K562 (cell line): ENCODE measurements at regions not wholly inside any gene's neighbourhood (a gene's known extent, or its start where the extent isn't known, plus 50 kb on each side); places are given as distances from the start of the nearest gene placed in this dataset.

Source experiments
- ARID1B ChIP-seq: fragments of 450-650 bp; IDR thresholded peaks from 2 replicates; pipeline ENCODE4 v1.6.1; 2016; ENCODE audit warnings: antibody characterized with exemption, mild to moderate bottlenecking, inconsistent platforms
- CBFA2T2 ChIP-seq: fragments of 450-650 bp; conservative IDR thresholded peaks from 2 replicates; pipeline ENCODE4 v1.6.1; 2017; ENCODE audit warnings: mild to moderate bottlenecking
- DIDO1 ChIP-seq: fragments of 450-650 bp; IDR thresholded peaks from 2 replicates; pipeline ENCODE4 v1.6.1; 2016; ENCODE audit warnings: low read depth, missing biosample characterization, missing genetic modification characterization
- ELF1 ChIP-seq: fragments of 200-800 bp; sonication (Bioruptor generic); IDR thresholded peaks from 2 replicates; pipeline ENCODE4 v1.6.1; 2016; ENCODE audit warnings: missing genetic modification characterization, missing compliant biosample characterization
- ELF4 ChIP-seq: fragments of 450-650 bp; formaldehyde crosslinking; IDR thresholded peaks from 2 replicates; pipeline ENCODE4 v1.4.0; 2022; ENCODE audit warnings: missing genetic modification characterization
- EP400 ChIP-seq: fragments of 450-650 bp; IDR thresholded peaks from 2 replicates; pipeline ENCODE4 v1.6.1; 2017; ENCODE audit warnings: antibody characterized with exemption, mild to moderate bottlenecking, moderate library complexity
- HCFC1 ChIP-seq: IDR thresholded peaks from 2 replicates; pipeline ENCODE4 v1.6.1; 2012; ENCODE audit warnings: low read depth, low read length, improper control_type of control experiment
- HES1 ChIP-seq: fragments of 450-650 bp; IDR thresholded peaks from 2 replicates; pipeline ENCODE4 v1.6.1; 2016; ENCODE audit warnings: low read depth, mild to moderate bottlenecking, moderate library complexity
- HSF4 ChIP-seq: fragments of 250-450 bp; sonication (Bioruptor Pico); IDR thresholded peaks from 2 replicates; pipeline ENCODE4 v2.1.2; 2022; ENCODE audit warnings: mild to moderate bottlenecking, moderate library complexity, borderline replicate concordance
- KLF1 ChIP-seq: fragments of 450-650 bp; IDR thresholded peaks from 2 replicates; pipeline ENCODE4 v1.6.1; 2016; ENCODE audit warnings: missing genetic modification characterization, missing compliant biosample characterization
- MTF1 ChIP-seq: fragments of 250-450 bp; sonication (Bioruptor Pico); IDR thresholded peaks from 2 replicates; pipeline ENCODE4 v1.9.0; 2021; ENCODE audit warnings: moderate library complexity, mild to moderate bottlenecking, inconsistent platforms, borderline replicate concordance
- NFXL1 ChIP-seq: fragments of 450-650 bp; formaldehyde crosslinking; IDR thresholded peaks from 2 replicates; pipeline ENCODE4 v1.4.0; 2021; ENCODE audit warnings: mild to moderate bottlenecking
- PTRF ChIP-seq: fragments of 450-650 bp; IDR thresholded peaks from 2 replicates; pipeline ENCODE4 v1.6.1; 2016; ENCODE audit warnings: mild to moderate bottlenecking, missing genetic modification characterization, missing compliant biosample characterization
- RBM15 ChIP-seq: fragments of 200-400 bp; formaldehyde crosslinking; IDR thresholded peaks from 2 replicates; pipeline ENCODE4 v1.6.1; 2018; ENCODE audit warnings: mild to moderate bottlenecking, low read length, moderate library complexity; ENCODE audit not compliant: insufficient read depth
- SMARCB1 ChIP-seq: IDR thresholded peaks from 2 replicates; pipeline ENCODE4 v1.6.1; 2011; ENCODE audit warnings: improper control_type of control experiment, low read depth; ENCODE audit not compliant: insufficient read length
- SNRNP70 ChIP-seq: fragments of 200-400 bp; formaldehyde crosslinking; optimal IDR thresholded peaks from 2 replicates; pipeline ENCODE3; 2017; ENCODE audit warnings: low read depth, low read length
- TAL1 ChIP-seq: fragments of 450-650 bp; IDR thresholded peaks from 2 replicates; pipeline ENCODE4 v1.6.1; 2016; ENCODE audit warnings: mild to moderate bottlenecking
- YBX1 ChIP-seq: fragments of 450-650 bp; IDR thresholded peaks from 2 replicates; pipeline ENCODE4 v1.7.1; 2016; ENCODE audit warnings: mild to moderate bottlenecking
- ZNF134 ChIP-seq: fragments of 250-450 bp; sonication (Bioruptor Pico); conservative IDR thresholded peaks from 2 replicates; pipeline ENCODE4 v1.4.0; 2020
- ZNF175 ChIP-seq: fragments of 200-800 bp; sonication (Bioruptor generic); IDR thresholded peaks from 2 replicates; pipeline ENCODE4 v1.6.1; 2016; ENCODE audit warnings: low read depth, mild to moderate bottlenecking, missing genetic modification characterization, missing compliant biosample characterization
- ZNF24 ChIP-seq: fragments of 450-650 bp; IDR thresholded peaks from 2 replicates; pipeline ENCODE4 v1.6.1; 2016
- ZNF3 ChIP-seq: fragments of 250-450 bp; sonication (Bioruptor Pico); IDR thresholded peaks from 2 replicates; pipeline ENCODE4 v1.5.0; 2021; ENCODE audit warnings: mild to moderate bottlenecking, moderate library complexity
- ZNF398 ChIP-seq: fragments of 250-450 bp; sonication (Bioruptor Pico); IDR thresholded peaks from 2 replicates; pipeline ENCODE4 v1.8.0; 2021; ENCODE audit warnings: moderate library complexity, mild to moderate bottlenecking, inconsistent platforms
- ZNF436 ChIP-seq: fragments of 250-450, 450-650 bp; sonication (Bioruptor Pico); formaldehyde crosslinking; IDR thresholded peaks from 2 replicates; pipeline ENCODE4 v1.7.0; 2020; ENCODE audit warnings: mild to moderate bottlenecking
- ZNF586 ChIP-seq: fragments of 450-650 bp; formaldehyde crosslinking; conservative IDR thresholded peaks from 2 replicates; pipeline ENCODE4 v1.4.0; 2020; ENCODE audit warnings: mild to moderate bottlenecking, moderate library complexity
- ZNF717 ChIP-seq: fragments of 250-450 bp; sonication (Bioruptor Pico); IDR thresholded peaks from 2 replicates; pipeline ENCODE4 v1.5.0; 2021
- TF ChIP-seq, protein P1 (sequence below): sonication (generic); formaldehyde crosslinking; IDR thresholded peaks from 2 replicates; pipeline ENCODE4 v1.8.1; 2023; ENCODE audit warnings: mild to moderate bottlenecking, missing genetic modification reagents
- TF ChIP-seq, protein P2 (sequence below): fragments of 250-450 bp; sonication (Bioruptor Pico); IDR thresholded peaks from 2 replicates; pipeline ENCODE4 v1.5.0; 2020; ENCODE audit warnings: mild to moderate bottlenecking

DNA sequence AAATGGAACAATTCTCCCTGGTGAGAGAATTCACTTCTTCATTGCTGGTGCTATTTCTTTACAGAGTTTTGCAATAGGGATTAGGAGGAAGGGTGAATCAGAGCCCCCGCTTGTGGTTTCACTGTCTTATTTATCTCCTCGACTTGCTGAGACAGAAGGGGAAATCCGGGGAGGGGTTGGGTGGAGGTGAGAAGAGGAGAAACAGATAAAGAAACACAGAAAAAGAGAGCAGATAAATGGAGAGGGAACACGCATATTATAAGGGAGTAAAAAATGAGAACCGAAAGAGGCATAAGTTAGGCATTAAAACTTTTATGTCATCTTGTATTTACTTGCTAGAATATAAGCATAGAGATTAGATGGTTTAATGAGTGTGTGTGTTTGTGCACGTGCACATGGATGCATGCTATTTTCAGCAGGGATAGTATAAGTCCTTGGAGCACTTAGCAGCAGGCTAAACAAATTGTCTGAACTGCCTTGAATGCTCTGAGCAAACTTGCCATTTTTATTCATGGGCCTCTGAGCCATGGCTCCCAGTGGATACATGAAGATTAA lies 105.0 kb downstream of the OLIG3 start (continued):
- no peak for TF ChIP-seq ZNF398 (CRISPR knock-in tag)
- no peak for TF ChIP-seq ZNF3 (CRISPR knock-in tag)
- no peak for TF ChIP-seq HSF4 (CRISPR knock-in tag)
- TF ChIP-seq, protein P1, sequence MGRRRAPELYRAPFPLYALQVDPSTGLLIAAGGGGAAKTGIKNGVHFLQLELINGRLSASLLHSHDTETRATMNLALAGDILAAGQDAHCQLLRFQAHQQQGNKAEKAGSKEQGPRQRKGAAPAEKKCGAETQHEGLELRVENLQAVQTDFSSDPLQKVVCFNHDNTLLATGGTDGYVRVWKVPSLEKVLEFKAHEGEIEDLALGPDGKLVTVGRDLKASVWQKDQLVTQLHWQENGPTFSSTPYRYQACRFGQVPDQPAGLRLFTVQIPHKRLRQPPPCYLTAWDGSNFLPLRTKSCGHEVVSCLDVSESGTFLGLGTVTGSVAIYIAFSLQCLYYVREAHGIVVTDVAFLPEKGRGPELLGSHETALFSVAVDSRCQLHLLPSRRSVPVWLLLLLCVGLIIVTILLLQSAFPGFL, result no peak
- no peak for TF ChIP-seq ZNF24
- no peak for TF ChIP-seq MTF1
- TF ChIP-seq HES1, result no peak
- no peak for TF ChIP-seq KLF1 (tag)
- no peak for TF ChIP-seq ZNF586
- TF ChIP-seq HCFC1, result no peak
- TF ChIP-seq DIDO1 (tag), result no peak
- TF ChIP-seq SNRNP70, result no peak
- no peak for TF ChIP-seq ZNF134 (CRISPR knock-in tag)
- TF ChIP-seq EP400, result no peak
- TF ChIP-seq, protein P2, sequence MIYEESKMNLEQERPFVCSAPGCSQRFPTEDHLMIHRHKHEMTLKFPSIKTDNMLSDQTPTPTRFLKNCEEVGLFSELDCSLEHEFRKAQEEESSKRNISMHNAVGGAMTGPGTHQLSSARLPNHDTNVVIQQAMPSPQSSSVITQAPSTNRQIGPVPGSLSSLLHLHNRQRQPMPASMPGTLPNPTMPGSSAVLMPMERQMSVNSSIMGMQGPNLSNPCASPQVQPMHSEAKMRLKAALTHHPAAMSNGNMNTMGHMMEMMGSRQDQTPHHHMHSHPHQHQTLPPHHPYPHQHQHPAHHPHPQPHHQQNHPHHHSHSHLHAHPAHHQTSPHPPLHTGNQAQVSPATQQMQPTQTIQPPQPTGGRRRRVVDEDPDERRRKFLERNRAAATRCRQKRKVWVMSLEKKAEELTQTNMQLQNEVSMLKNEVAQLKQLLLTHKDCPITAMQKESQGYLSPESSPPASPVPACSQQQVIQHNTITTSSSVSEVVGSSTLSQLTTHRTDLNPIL, result no peak
- no peak for TF ChIP-seq ZNF436 (CRISPR knock-in tag)
- no peak for TF ChIP-seq ELF1
- TF ChIP-seq TAL1, result peak; percentile 32; the same call in 1 of the 2 replicates
- no peak for TF ChIP-seq PTRF
- TF ChIP-seq ZNF717 (CRISPR knock-in tag), result no peak
- TF ChIP-seq CBFA2T2, result peak; percentile 24; the same call in 1 of the 2 replicates
- no peak for TF ChIP-seq YBX1
- TF ChIP-seq ARID1B, result peak; percentile 54; the same call in 1 of the 2 replicates
- no peak for TF ChIP-seq RBM15
- no peak for TF ChIP-seq ZNF175 (CRISPR knock-in tag)
- no peak for TF ChIP-seq NFXL1 (CRISPR knock-in tag)
- 0 out of 2 replicates have a peak, but pooled peaks have one; percentile 16 for TF ChIP-seq ELF4 (CRISPR knock-in tag)
- no peak for TF ChIP-seq SMARCB1
